AG04450 (cell line): ENCODE measurements at regions not wholly inside any gene's neighbourhood (a gene's known extent, or its start where the extent isn't known, plus 50 kb on each side); places are given as distances from the start of the nearest gene placed in this dataset.

Experiments used
- CTCF ChIA-PET: fragments of 300-600, 350-600 bp; formaldehyde crosslinking; extraction: SDS; loops from one replicate; lab custom pipeline; 2022; ENCODE audit warnings: antibody characterized with exemption, inconsistent platforms; lab: Charles Lee
- POLR2A ChIA-PET: fragments of 350-600 bp; formaldehyde crosslinking; extraction: SDS; loops from one replicate; lab custom pipeline; 2021; ENCODE audit warnings: antibody characterized with exemption, inconsistent platforms; lab: Yijun Ruan, JAX
- DNase-seq: peaks from one replicate; pipeline ENCODE4 v3.0.0-alpha.2; 2011; ENCODE audit warnings: low read depth, low spot score
- H3K27ac ChIP-seq: one replicate; pipeline ENCODE4 v1.5.1; 2012; ENCODE audit warnings: low read depth, low read length, control low read depth
- H3K27me3 ChIP-seq: one replicate; pipeline ENCODE4 v1.6.0; 2012; ENCODE audit warnings: low read length; ENCODE audit not compliant: control insufficient read depth, insufficient read depth
- H3K4me3 ChIP-seq: 2 replicates; pipeline ENCODE4 v1.5.1; 2011; ENCODE audit warnings: mild to moderate bottlenecking, low read depth, low read length, control low read depth
- H3K9me3 ChIP-seq: 2 replicates; pipeline ENCODE4 v1.5.1; 2012; ENCODE audit warnings: low read length; ENCODE audit not compliant: control insufficient read depth, insufficient read depth
- CTCF ChIP-seq: IDR thresholded peaks from 2 replicates; pipeline ENCODE4 v1.5.1; 2011; ENCODE audit warnings: low read depth, low read length, control low read depth, inconsistent platforms

- no peak for TF ChIP-seq CTCF
- no peaks in the 10 kb centered on the region for H3K27me3 ChIP-seq
- DNase-seq = no peak
- H3K9me3 ChIP-seq = no peaks in the 10 kb centered on the region
- H3K27ac ChIP-seq = no peak overlapping the region
- ChIA-PET CTCF (no interaction called here), POLR2A (no interaction called here)
- H3K4me3 ChIP-seq = no peak overlapping the region
Measured at GRCh38 chr1:217211486-217211885, 419.4 kb downstream of the GPATCH2 start.

- no peak for DNase-seq
- Histone ChIP-seq H3K27ac (no peak overlapping the region), H3K27me3 (no peaks in the 10 kb centered on the region), H3K4me3 (no peak overlapping the region), H3K9me3 (no peaks in the 10 kb centered on the region)
- ChIA-PET POLR2A (no interaction called here), CTCF (no interaction called here)
- TF ChIP-seq CTCF = no peak
Measured at GRCh38 chr1:217205578-217205977, 425.3 kb downstream of the GPATCH2 start.

- ChIA-PET POLR2A (no interaction called here), CTCF (no interaction called here)
- TF ChIP-seq CTCF = no peak
- Histone ChIP-seq H3K27me3 (no peaks in the 10 kb centered on the region), H3K4me3 (no peak overlapping the region), H3K9me3 (no peaks in the 10 kb centered on the region), H3K27ac (no peak overlapping the region)
- DNase-seq = no peak
Measured at GRCh38 chr1:217196616-217197015, 434.3 kb downstream of the GPATCH2 start.

- POLR2A ChIA-PET = no interaction called here
- H3K27me3 ChIP-seq = no peaks in the 10 kb centered on the region
- DNase-seq = no peak
- CTCF ChIA-PET = no interaction called here
- H3K9me3 ChIP-seq = no peaks in the 10 kb centered on the region
- no peak for TF ChIP-seq CTCF
- H3K27ac ChIP-seq = no peak overlapping the region
- no peak overlapping the region for H3K4me3 ChIP-seq
Measured at GRCh38 chr1:217193151-217193550, 437.7 kb downstream of the GPATCH2 start.

- Histone ChIP-seq H3K27ac (no peak overlapping the region), H3K9me3 (no peaks in the 10 kb centered on the region), H3K4me3 (no peak overlapping the region), H3K27me3 (no peaks in the 10 kb centered on the region)
- CTCF ChIA-PET = no interaction called here
- POLR2A ChIA-PET = no interaction called here
- DNase-seq = no peak
- TF ChIP-seq CTCF = no peak
Measured at GRCh38 chr1:217191441-217191840, 439.4 kb downstream of the GPATCH2 start.
